HS-27A (cell line): ENCODE measurements at regions not wholly inside any gene's neighbourhood (a gene's known extent, or its start where the extent isn't known, plus 50 kb on each side); places are given as distances from the start of the nearest gene placed in this dataset.
"Not testable (repeated sequence)": the region's sequence is repeated elsewhere in the genome, so short reads cannot be mapped to it uniquely, and the experiment has no call there.

ENCODE experiments used
- DNase-seq: peaks from one replicate; pipeline ENCODE4 v3.0.0-alpha.2; 2012; ENCODE audit warnings: low read depth, missing footprints

DNA sequence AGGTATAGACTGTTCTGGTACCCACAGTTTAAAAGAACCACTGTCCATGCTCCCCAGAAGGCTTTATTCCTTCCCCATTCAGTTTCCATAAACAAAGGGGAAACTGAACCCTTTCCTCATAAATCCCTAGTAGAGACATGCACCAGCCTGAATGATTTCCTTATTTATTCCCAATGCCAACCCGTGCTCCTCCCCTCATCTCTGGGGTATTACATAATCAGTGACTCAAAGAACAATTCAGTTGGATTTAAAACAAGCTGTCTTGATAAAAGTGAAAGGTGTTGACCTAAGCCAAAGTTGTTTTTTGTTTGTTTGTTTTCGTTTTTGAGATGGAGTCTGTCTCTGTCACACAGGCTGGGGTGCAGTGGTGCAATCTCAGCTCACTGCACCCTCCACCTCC, 418.5 kb upstream of the CNTNAP5 start:
- DNase-seq: no peak

DNA sequence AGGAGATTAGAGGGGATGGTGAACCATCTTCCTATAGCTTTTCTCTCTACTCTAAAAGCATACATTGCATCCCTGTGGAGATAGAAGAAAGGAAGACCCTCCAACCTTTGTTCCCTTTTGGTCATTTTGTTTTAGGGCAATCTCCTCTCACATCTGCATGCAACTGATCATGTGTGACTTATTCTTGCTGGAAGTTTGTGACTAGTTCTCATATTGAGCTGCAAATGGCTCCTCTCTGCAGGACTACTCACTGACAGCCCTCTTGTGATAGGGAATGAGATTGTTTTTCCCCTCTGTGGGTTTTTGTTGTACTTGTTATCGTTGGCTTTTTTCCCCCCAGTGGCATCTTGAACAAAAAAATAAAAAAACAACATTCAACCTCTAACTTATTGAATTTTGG, 416.0 kb upstream of the CNTNAP5 start:
- no peak for DNase-seq

DNA sequence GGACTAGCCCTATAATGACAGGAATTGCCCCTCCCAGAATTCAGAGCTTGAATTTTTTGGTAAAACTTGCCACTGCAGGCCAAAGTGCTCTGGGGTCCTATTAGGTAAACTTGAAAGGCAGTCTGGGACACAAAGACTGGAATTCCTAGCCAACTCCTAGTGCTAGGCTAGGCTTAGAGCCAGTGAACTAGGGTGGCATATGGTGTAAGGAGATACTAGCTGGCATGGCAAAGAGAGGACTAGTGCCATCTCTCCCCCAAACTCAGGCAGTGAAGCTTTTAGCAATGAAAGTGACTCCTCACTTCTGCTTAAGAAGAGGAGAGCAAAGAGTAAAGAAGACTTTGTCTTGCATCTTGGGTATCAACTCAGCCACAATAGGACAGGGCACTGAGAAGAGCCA, 410.5 kb upstream of the CNTNAP5 start:
- no peak for DNase-seq

DNA sequence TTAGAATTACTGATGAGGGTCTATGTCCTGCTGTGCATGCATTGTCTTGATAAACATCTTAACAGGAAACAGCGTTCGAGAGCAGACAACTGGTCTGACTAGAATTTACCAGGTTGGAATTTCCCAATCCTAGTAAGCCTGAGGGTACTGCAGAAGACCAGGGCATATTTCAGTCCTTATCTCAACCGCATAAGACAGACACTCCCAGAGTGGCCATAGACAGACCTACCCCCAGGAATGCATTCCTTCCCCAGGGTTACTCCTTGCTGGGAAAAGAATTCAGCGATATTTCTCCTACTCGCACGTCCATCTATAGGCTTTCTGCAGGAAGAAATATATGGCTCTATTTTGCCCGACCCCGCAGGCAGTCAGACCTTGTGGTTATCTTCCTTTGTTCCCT, 406.4 kb upstream of the CNTNAP5 start:
- DNase-seq: not testable (repeated sequence)

DNA sequence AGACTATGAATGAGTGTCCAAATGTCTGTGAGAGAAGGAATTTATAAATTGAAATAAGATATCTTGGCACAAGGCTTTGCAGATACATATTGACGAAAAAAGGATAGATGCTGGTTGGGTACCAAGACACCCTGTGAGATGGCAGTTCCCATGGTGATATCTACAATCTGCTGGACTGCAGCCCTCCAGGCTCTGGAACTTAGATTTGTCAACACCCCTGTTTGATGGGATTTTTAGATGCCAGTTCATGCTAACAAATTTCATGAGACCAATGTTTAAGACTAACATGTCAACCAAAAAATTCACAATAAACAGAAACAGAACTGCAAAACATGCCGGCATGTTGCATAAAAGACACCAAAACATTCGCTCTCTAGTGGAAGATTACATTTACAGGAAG, 400.3 kb upstream of the CNTNAP5 start:
- DNase-seq: no peak

DNA sequence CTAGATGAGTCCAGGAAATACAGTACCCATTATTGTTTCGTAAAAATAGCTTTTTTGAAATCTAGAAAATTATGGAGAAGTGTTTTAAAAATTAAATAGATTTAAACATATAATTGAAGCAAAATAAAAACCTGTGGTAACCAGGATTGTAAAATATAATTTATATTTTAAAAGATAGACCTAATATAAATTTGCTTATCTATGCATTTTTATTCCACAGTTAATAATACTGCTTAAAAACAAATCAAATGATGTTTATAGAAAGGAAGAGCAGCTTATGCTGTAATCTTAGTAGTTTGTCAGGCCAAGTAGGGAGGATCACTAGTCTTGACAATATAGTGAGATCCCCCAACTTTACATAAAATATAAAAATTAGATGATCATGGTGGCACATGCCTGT, 388.9 kb upstream of the CNTNAP5 start:
- no peak for DNase-seq

DNA sequence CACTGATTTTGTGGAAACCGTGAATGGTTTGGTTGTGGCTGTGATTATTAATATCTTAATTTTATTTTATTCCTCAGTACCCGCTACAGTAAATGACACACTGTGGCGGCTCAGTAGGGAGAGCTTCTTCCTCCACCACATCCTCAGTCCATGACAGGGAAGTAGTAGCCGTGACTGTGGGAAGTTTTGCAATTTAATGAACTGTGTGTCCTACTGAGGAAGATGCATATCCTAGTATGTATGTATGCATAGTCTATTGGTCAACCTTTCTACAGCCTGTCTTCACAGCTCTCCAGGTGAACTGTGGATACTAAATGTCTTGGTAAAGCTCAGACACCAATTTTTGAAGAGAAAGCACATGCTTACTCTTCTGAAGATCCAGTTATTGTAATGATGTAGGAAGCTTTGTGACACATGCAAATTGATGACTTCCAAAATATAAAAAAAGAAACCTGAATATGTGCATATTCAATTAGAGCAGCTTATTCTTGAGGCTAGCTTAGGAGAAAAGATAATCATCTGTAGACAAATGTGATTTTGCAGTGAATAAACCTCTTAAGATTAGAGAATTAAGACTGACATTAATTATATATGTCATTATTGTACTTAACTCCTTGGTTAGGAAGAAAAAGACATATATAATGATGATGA, 384.3 kb upstream of the CNTNAP5 start:
- no peak for DNase-seq

DNA sequence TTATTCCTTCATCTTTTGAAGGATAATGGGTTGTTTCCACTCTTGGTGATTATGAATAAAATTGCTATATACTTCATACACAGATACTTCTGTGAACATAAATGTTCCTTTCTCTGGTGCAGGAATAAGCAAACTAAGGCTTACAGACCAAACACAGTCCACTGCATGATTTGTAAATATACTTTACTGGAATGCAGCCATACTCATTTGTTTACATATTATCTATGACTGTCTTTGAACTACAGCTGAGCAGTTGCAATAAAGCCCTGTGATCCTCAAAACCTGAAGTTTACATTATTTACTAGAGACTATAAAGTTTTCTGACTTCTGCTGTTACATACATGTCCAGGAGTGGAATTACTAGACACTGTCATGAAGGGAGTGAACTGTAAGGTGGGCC, 381.0 kb upstream of the CNTNAP5 start:
- DNase-seq: no peak

DNA sequence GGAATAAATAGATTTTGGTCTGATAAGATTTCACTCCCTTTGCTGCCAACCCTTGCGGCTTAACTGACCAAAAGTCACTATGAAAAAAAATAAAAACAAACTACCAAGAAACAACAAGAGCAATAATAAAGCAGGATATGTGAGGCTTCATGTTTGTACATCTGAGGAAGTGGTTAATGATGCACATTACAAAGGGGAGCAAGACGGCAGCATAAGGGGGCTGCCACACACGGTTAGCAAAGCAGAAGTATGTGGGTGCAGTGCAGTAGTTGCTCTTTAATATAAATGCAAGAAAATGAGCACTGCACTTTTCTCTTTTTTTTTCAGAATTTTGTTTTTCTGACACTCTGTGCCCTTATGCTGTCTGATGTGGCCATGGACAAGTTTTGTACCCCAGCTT, 377.1 kb upstream of the CNTNAP5 start:
- no peak for DNase-seq

DNA sequence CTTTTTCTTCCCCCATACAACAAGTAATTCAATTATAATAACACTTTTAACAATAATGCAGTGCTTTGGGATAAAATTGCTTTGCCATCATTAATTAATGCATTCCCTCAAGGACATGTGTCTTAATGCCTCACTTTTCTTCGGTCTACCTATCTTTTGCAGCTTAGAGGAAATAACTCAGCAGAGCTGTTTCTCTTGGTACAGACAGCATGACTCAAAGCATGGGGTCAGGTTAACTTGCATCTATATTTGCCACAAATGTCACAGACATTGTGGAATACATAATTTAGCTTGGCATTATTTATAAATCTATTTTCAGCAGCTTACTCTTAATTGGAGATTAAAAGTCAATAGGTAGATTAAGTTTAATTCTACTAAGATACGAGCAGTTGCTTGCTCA, 376.1 kb upstream of the CNTNAP5 start:
- DNase-seq: no peak

DNA sequence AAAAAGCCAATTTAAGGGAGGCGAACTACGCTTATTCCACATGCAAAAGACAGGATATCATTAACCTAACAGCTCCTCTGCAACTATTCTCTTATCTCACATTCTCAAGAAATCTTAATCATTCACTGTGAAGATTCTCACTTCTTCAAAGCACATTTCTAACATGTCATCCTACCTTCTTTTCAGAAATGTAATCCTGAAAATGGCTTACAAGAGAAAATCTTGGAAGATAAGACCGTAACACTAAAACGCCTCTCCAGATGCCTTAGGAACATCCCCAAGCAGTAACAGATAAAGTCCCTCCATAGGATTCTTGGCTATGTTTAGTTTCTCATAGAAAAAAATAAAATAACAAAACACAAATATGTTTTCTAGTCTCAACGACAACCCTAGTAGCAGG, 373.9 kb upstream of the CNTNAP5 start:
- no peak for DNase-seq

DNA sequence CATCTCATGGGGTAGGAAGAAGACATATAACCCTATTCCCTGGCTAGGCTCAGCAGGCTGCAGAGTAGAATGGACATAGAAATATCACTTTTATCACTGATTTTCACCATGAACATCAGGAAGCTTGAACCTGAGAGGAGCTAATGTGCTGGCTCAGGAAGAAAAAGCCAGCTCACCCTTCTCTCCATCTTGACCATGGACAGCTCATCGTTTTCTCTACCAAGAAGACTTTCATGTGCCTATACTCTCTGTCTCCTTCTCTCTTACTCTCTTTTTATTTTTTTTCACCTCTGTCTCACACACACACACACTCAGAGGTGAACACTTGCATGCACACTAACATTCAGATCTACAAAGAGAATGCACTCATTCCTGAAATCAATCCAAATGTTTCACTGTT, 372.8 kb upstream of the CNTNAP5 start:
- no peak for DNase-seq

DNA sequence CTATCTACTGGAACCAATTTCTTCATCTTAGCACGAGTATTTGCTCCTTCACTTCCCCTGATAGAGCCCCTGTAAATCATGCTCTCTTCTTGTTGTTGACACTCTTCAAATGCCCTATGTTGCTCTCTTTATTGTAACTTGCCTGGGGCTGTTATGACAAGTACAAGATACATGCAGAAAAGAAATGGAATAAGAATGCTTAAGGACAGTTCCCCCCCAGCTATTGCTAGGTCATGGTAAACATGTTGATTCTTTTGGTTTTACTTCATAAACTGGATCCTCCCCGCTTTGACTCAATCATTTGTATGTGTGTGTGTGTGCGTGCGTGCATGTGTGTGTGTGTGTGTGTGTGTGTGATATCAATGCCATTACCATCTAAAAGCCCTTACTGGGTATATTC, 368.5 kb upstream of the CNTNAP5 start:
- DNase-seq: no peak

DNA sequence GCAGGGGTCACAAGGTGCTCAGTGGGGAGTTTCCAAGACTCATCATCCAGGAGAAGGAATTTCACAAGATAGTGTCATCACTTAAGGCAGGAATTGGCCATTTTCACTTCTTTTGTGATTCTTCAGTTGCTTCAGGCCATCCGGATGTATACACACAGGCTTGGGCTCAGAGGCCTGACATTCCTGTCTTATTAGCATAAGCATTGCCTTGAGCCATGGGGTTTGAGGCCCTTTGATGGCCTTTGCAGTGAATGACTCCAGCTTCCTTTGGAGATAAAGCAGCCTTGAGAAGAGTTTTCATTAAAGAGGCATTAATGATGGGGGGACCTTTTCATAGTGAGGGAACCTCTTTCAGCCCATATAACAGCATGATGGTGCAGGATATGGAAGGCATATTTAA, 366.0 kb upstream of the CNTNAP5 start:
- no peak for DNase-seq

DNA sequence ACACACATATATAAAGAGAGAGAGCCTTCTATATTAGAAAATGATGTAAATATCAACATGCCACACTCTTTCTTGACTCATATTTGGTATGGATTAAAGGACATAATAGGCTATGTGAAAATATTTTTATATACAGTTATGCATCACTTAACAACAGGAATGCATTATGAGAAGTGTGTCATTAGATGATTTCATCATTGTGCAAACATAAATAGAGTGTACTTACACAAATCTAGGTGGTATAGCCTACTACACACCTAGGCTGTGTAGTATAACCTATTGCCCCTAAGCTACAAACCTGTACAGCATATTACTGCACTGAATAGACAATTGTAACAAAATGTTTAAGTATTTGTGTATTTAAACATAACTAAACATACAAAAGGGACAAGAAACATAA, 354.8 kb upstream of the CNTNAP5 start:
- DNase-seq: no peak

DNA sequence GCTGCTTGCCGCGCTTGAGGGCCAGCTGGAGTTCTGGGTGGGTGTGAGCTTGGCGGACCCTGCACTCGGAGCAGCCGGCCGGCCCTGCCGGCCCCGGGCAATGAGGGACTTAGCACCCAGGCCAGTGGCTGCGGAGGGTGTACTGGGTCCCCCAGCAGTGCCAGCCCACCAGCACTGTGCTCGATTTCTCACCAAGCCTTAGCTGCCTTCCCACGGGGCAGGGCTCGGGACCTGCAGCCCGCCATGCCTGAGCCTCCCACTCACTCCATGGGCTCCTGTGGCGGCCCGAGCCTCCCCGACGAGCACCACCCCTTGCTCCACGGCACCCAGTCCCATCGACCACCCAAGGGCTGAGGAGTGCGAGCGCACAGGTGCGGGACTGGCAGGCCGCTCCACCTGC, 341.3 kb upstream of the CNTNAP5 start:
- DNase-seq: not testable (repeated sequence)

DNA sequence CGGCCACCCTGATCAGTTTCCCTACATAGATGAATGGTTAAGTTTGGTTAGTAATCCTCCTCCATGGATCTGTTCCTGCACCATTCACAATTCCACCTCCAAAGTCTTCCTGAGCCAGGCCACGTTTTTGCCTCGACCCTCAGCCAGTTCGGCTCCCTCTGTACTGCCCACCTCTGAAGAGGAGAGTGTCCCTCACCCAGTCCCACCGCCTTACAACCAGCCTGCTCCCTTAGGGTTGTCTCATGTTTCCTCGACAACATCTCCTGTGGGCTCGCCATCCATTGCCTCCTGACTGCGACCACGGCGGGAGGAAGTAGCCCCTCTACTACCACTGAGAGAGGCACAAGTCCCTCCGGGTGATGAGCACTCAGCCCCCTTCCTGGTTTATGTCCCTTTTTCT, 338.0 kb upstream of the CNTNAP5 start:
- DNase-seq: no peak

DNA sequence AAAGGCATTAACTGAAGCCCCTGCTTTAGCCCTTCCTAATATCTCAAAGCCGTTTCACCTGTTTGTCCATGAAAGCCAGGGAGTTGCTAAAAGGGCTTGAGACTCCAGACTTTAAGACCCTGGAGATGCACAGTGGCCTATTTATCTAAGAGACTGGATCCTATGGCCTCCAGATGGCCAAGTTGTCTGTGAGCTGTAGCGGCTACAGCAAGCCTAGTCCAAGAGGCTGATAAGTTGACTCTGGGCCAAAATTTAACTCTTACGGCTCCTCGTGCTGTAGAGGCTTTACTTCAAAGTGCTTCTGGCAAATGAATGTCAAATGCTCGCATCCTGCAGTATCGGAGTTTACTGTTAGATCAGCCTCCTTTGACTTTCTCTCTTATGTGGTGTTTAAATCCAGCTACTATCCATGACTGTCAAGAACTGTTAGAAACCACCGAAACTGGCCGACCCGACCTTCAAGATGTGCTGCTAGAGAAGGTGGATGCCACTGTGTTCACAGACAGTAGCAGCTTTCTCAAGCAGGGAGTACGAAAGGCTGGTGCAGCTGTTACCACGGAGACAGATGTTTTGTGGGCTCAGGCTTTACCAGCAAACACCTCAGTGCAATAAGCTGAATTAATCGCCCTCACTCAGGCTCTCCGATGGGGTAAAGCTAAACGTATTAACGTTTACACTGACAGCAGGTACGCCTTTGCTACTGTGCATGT, 336.7 kb upstream of the CNTNAP5 start:
- DNase-seq: no peak

DNA sequence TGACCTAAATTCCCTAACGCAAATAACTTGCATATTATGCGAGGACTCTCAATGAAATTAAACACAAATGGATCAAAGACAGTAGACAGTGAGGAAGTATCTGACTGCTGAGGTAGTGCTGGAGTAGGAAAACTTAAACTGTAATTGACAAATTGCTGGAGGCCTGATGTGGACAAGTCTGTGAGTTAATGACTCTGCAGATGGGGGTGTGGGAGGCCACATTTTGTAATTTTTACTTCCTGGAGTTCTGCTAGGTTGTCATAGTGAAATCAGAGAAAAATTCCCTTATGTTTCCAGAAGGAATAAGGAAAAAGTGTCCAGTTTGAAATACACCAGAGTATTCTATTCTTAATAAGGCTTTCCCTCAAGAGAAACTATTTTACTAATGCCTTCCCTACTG, 333.0 kb upstream of the CNTNAP5 start:
- no peak for DNase-seq

DNA sequence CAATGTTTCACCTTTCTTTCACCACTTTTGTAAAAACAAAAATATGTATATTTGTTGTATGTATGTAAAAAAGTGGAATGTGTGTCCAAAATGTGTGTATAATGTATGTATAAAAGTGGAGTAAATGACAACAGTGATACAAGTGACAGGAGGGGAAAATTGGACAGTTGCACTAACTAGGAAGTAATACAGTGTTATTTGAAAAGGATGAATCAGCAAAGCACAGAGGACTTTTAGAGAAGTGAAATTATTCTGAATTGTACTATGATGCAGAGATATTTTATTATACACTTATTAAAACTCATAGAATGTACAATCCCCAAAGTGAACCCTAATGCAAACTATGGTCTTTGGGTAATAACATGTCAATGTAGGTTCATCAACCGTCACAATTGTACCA, 331.3 kb upstream of the CNTNAP5 start:
- no peak for DNase-seq

DNA sequence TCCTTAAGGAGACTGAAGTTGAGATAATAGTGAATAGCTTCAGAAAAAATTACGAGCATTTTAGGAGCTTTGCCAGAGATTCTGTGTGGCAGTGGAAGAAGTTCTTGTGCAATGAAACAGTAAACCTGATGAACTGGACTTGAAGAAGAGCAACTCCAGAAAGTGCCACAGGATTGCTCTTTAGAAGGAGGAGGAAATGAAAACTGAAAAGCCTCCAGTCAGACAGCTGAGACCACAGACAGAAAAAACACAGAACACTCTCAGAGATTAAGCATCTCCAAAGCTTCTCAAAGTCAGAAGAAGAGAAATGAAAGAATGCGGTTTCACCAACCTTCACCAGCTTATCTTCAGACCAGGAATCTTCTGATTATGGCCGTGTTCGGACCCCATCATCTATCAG, 329.7 kb upstream of the CNTNAP5 start:
- DNase-seq: no peak

DNA sequence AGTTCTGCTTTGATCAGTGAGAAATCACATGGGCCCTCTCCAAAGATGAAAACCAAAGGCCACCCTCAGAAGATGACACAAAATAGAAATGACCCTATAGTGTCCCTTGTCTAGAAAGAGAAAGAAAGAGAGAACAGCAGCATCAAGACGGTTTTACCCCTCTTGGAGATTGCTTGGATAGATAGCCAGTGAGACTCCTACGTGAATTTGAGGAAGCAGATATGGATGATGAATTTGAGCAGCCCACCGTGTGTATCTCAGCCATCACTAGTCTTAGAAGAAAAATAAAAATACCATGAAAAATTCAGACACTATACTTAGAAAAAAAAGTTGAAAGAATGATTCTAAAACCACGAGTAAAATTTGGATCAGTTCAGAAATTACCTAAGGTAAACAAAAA, 329.1 kb upstream of the CNTNAP5 start:
- no peak for DNase-seq

DNA sequence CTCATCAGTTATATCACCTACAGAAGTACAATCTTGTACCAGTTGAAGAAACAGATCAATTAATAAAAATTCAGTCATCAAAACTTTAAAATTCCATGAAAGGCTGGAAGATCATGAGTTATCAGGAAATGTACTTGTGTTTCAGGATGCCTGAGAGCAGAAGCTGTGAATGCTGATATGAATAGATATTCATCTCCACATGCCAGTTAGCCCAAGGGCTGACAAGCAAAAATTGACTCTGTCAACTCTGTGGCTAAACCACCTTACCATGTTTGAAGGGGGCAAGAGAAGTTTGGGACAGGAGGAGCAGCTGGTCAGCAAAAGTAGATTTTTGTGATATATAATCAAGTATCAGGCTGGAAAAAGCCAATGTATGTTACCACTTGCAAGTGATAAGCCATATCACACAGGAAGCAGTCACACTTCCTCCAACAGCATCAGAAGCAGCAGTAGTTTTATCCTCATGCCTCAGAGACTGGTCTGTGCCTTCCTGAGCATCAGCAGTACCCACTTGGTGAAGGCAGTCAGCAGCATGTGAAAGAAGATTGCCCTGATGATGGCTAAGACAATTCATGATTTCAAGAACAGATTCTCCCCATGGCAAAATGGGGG, 328.2 kb upstream of the CNTNAP5 start:
- no peak for DNase-seq

DNA sequence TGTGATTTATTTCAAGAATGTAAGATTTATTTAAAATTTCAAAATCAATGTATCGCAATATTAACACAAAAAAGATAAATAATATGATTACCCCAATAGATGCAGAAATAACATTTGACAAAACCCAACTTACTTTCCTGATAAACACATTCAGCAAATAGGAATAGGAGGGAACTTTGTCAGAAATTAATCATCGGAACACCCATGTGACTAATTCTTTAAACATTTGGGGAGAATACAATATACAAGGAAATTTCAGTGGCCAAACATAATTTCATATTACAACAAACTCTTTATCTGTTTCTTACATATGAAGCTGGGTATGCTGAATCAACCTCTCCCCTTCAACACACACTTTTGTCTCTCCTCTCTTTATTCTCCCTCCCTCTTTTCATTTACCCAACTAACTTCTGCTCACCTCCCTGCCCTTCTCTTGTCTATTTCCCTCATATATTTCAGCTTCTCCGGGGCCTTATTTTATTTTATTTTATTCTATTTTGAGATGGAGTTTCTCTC, 309.6 kb upstream of the CNTNAP5 start:
- DNase-seq: no peak
